Upper lobe of left lung (tissue), 4 donors: ENCODE measurements at regions not wholly inside any gene's neighbourhood (a gene's known extent, or its start where the extent isn't known, plus 50 kb on each side); places are given as distances from the start of the nearest gene placed in this dataset.

Source experiments
- CTCF ChIP-seq, 6 experiments: fragments of 450-650 bp in 4 of 6; fragments of 200-600 bp in 2 of 6; sonication (generic) in 2 of 6; IDR thresholded peaks; one replicate each; pipeline ENCODE4 v1.5.1; 2016 to 2019; ENCODE audit warnings: antibody characterized with exemption in 6 of 6
- EP300 ChIP-seq, 4 donors: sonication (generic); formaldehyde crosslinking; IDR thresholded peaks; one replicate each; pipeline ENCODE4 v1.5.1; 2017; ENCODE audit warnings: antibody characterized with exemption in 4 of 4, control low read depth in 2 of 4

- TF ChIP-seq CTCF (IDR thresholded peaks at IDR 0.05) = no peak
- TF ChIP-seq EP300 (IDR thresholded peaks at IDR 0.05) = no peak
Observed at GRCh38 chr3:95351158-95351557, 1288.3 kb downstream of the NSUN3 start.
